ENCODE measurements at regions not wholly inside any gene's neighbourhood (a gene's known extent, or its start where the extent isn't known, plus 50 kb on each side); places are given as distances from the start of the nearest gene placed in this dataset.
A peak's percentile ranks its signal among the peaks of the same experiment; 100 is the strongest.
"Not testable (repeated sequence)": the region's sequence is repeated elsewhere in the genome, so short reads cannot be mapped to it uniquely, and the experiment has no call there.

DNA sequence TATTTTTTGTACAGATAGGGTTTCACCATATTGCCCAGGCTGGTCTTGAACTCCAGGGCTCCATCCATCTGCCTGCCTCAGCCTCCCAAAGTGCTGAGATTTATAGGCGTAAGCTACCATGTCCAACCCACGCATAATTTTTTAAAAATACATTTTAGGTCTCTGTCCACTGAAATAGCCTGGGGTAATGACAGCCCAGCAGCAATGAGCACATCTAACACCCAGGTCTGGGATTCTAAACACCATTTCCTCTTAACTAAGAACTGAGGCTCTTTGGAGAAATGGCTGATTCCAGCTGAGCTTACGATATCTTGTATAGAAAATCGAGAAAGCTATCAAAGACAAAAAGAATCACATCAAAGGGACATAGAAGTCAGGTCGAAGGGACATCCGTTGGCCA lies 245.3 kb downstream of the PARN start:
- no peak for DNase-seq (ENCODE audit: low read depth)

DNA sequence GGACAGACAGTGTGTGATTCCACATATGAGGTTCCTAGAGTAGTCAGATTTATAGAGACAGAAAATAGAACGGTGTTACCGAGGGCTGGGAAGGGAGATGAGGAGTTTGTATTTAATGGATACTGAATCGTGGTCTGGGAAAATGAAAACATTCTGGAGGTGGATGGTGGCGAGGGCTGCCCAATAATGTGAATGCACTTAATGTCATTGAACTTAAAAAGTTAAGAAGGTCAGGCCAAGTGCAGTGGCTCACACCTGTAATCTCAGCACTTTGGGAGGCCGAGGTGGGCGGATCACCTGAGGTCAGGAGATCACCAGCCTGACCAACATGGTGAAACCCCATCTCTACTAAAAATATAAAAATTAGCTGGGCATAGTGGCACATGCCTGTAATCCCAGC lies 246.2 kb downstream of the PARN start:
- DNase-seq (ENCODE audit: low read depth): not testable (repeated sequence)

DNA sequence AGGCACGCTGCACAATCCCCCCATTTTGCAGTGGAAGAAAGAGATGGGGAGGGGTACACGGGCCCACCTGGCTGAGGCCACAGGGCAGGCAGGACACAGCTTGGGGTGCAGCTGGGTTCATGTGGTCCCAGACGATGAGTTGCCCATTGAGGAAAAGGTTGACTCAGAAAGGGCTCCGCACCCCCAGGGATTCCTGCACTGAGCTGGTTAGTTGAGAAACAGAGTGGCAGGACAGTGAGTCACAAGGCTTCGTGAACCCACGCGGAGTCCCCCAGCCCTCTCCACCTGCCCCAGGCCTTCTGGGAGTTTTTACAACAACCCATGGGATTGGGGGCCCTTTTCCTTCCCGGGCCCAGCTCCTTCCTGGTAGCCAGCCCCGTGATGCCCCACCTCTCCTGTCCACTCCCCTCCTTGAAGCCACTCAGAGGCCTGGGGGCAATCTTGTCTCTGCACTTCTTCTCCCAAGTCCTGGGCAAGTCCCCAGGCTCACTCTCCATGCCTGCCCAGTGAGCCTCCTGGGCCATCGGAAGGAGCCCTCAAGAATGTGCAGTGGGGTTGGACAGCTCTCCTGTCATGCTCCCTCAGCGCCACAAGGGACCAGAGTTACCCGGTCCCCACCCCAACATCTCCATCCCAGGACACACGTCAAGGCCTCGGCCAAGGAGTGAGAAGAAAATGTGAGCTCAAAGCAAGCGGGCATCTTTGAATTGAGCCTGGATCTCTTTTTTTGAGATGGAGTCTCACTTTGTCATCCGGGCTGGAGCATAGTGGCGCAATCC lies 251.2 kb downstream of the PARN start:
- no peak for DNase-seq (ENCODE audit: low read depth)

DNA sequence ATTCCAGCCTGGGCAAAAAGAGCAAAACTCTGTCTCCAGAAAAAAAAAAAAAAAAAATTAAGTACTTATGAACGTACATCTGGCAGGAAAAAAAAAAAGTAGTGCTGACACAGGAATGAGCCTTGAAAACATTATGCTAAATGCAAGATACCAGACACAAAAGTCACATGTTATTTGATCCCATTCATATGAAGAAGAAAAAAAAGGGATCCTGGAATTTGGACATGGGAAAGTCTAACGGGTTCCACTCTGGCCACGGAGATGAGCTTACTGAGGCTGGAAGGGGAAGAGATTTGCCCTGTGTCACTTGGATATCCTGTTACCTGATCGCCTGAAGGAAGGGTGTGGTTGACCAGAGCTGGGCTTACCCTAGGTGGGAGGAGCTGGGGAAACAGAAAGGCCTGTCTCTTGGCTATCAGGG lies 251.9 kb downstream of the PARN start:
- DNase-seq (ENCODE audit: low read depth): no peak

DNA sequence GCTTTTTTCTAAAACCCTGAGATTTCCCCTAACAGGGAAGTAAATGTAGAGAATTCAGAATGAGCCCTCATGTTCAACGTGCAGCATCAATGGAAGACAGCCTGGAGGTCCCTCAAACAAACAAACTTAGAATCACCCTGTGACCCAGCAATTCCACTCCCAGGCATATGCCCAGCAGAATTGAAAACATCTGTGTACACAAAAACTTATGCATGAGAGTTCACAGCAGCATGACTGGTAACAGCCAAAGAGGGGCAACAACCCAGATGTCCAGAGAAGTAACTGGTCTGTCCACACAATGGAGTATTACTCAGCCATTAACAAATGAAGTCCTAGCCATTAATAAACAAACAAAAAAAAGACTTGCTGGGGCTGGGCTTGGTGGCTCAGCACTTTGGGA lies 252.7 kb downstream of the PARN start:
- no peak for DNase-seq (ENCODE audit: low read depth)

DNA sequence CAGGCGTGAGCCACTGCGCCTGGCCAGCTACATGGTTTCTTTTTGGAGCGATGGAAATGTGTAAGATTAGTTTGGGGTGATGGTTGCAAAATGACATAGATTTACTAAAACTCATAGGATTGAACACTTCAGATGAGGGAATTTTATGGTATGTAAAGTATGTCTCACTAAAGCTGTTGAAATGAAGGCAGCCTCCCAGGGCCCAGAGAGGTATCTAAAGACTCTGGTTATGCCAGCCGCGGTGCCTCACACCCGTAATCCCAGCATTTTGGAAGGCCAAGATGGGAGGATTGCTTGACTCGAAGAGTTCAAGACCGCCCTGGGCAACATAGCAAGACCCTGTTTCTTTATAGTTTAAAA lies 254.9 kb downstream of the PARN start:
- DNase-seq (ENCODE audit: low read depth): no peak

DNA sequence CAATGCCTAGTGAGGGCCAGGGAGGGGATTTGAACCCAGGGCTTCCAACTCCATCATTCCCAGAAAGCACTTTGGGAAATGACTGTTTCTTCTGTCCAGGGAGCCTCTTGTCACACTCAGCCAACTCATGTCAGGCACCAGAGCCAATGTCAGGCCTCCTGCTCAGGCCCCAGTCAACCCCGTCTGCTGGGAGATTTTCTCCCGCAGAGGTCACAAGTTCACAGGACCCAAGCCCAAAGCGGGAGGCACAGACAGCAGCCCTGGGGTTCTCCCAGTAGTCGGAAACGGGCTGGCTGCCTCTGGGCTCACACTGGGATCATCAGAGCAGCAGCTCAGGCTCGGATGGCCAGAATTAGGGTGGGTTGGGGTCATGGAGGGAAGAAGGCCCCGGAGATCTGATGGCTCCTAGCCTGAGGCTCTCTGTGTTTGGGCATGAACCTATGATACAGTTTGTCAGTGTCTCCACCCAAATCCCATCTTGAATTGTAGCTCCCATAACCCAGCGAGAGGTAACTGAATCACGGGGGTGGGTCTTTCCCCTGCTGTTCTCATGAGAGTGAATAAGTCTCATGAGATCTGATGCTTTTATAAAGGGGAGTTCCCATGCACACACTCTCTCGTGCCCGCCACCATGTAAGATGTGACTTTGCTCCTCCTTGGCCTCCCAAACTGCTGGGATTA lies 255.5 kb downstream of the PARN start:
- no peak for DNase-seq (ENCODE audit: low read depth)

DNA sequence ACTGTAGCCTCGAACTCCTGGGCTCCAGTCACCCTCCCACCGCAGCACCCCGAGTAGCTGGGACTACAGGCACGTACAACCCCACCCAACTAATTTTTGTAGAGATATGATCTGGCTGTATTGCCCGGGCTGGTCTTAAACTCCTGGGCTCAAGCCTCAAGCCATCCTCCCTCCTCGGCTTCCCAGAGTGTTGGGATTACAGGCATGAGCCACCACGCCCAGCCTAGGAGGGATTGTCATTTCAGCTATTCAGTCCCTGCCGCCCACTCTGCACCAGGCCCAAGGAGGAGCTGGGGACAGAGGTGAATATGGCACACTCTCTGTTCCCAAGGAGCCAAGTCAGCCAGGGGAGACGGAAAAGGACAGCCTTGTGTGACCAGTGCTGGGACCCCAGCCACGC lies 256.2 kb downstream of the PARN start:
- DNase-seq (ENCODE audit: low read depth): no peak

DNA sequence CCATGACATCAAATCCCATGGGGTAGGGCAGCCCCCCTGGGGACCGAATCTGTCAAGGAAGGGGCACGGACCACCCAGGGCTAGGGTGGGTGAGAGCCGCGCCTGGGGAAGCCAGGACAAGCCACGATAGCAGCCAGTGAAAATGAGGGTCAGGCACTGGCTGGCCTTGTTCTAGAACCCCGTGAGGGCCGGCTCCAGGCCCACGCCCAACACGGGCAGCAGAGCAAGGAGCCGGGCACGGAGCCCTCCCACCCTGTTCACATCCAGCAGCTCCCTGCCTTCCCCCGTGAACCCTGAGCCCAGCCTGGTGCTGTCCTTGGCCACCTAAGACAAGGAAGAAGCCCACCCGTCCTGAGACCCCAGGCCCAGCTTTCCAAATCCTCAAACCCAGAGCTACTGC lies 256.7 kb downstream of the PARN start:
- DNase-seq (ENCODE audit: low read depth): no peak

DNA sequence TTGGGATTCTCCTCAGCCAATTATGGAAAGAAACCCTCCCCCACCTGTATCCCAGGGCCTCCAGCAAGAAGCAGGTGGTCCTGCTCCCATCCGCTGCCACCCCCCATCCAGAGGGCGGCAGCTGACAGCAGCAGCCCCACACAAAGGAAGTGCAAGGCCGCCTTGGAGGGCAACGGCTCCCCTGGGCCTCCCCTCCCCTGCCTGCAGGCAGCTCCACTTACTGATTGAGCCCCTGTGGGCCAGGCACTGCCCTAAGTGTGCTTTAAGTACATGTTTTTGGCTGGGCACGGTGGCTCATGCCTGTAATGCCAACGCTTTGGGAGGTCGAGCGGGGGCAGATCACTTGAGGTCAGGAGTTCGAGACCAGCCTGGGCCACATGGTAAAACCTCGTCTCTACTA lies 257.6 kb downstream of the PARN start:
- DNase-seq (ENCODE audit: low read depth): no peak

DNA sequence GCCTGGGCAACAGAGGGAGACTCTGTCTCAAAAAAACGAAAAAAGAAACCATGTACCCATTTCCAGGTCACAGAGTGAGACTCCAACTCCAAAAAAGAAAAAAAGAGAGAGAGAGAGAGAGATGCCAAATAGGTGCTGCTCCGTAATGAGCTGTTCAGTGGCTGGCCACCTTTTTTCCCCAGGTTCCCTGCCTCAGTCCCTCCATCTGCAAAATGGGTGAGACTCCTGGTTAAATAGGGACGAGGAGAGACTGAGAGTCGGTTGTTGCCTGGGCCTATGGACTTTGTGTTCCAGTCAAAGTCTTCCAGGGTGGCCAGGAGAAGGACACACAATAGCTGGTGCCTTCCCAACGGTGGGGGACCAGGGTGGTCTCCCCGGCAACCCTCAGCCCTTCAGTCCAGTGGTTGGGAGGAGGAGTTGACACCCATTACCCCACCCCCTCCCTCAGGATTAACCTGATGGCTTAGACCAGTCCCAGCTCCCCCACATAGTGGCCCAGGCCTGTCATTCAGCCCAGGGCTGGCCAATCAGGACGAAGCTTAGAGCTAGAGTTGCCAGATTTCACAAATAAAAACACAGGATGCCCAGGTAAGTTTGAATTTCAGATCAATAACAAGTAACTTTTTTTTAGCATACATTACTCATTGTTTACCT lies 258.2 kb downstream of the PARN start:
- DNase-seq (ENCODE audit: low read depth): no peak

DNA sequence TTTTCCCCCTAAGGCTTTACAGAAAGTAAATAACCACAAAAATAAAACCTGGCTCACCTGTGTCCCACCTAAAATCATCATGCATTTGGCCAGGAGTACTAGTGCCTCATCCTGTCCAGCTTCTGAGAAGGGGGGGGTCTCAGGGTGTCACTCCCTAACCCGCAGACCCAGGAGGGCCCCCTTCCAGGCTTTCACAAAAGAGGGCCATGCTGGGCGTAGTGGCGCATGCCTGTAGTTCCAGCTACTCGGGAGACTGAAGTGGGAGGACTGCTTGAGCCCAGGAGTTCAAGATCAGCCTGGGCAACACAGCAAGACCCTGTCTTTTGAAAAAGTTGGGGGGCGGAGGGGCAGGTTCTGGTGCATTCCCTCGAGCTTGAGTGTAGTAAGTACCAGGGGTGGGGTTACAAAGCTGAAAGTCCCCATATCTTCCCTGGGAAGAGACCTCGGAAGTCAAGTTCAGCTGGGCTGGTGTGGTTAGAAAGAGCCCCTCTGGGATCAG lies 259.3 kb downstream of the PARN start:
- DNase-seq (ENCODE audit: low read depth): no peak

DNA sequence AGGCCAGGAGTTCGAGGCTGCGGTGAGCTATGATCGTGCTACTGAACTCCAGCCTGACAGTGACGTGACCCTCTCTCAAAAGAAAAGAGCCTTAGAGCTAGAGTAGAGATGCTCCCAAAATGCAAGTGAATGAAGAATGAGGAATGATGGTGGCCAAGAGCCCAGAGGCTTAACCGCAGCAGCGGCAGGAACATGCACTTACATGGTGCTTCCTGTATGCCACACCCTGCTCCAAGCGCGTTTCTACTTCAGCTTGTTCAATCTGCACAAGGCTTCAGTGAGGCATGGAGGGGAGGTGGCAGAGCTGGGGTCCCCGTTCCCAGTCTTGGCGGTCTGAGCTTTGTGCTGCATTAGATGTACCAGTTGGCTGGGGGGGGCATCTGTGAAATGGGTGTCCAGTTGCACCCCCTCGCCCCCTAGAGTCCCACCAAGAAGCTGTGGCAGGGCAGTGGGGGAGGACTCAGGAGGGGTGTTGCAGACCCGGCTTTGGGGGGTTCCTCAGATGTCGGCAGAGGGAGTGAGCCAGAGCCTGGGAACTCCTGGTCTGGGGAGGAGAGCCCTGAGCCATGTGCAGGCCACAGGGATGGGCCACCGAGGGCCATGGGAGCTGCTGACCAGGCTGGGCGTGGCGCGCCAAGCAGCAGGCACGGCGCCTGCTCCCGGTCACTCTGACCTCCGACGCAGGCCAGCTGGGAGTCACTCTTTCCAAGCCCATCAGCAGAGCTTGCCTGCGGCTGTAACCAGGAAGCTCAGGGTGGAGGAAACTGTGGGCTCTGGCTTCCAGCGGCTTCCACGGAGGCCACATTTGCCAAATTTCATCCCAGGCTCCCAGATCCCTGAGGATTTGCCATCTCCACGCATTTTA lies 260.1 kb downstream of the PARN start:
- no peak for DNase-seq (ENCODE audit: low read depth)

DNA sequence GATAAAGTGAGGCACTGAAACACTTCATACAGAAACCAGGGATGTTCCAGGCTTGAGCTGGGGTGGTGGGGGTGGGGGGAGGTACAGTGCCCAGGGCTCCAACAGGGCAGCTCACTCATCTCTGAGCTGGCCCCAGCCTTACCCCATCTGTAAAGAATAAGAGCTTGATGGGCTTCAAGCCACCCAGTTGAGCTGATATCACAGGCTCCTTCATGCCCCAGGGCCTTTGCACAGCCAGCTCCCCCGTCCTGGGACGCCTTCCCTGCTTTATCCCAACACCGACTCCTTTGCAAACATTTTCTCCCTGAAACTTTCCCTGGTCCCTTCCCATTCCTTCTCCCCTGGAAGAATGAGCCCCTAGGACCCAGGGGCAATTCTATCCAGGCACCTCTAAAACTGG lies 261.7 kb downstream of the PARN start:
- DNase-seq (ENCODE audit: low read depth): no peak

DNA sequence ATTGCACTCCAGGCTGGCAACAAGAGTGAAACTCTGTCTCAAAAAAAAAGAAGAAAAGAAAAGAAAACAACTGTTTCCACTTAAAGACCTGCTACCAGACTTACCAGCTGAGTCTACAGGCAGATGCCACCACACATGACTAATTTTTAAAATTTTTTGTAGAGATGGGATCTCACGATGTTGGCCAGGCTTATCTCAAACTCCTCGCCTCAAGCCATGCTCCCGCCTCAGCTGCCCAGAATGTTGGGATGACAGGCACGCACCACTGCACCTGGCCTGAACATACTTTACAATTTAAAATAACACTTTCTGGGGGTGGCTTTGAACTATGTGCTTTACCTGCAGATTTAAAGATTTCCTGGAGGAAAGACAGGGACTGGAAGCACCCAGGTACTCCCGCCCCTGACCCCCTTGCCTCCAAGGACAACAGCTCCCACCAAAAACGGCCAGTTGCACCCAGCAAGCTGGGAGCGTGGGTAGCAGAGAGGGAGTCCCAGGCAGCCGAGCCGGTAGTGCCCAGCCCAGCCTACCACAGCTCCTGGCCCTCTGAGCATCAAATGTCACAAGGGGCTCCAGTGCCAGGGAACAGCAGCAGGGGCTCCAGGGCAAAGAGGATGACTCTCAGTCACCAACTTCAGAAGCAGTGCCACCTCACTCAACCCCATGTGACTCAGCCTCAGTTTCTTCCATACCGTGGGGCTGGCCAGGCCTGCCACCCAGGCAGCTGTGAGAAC lies 262.9 kb downstream of the PARN start:
- no peak for DNase-seq (ENCODE audit: low read depth)

DNA sequence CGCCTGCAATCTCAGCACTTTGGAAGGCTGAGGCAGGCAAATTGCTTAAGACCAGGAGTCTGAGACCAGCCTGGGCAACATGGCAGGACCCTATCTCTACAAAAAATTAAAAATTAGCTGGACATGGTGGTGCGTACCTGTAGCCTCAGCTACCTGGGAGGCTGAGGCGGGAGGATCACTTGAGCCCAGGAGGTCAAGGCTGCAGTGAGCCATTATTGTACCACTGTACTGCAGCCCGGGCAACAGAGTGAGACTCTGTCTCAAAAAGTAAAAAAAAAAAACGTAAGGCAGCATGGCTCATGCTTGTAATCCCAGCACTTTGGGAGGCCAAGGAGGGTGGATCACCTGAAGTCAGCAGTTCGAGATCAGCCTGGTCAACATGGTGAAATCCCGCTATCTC lies 263.6 kb downstream of the PARN start:
- no peak for DNase-seq (ENCODE audit: low read depth)

DNA sequence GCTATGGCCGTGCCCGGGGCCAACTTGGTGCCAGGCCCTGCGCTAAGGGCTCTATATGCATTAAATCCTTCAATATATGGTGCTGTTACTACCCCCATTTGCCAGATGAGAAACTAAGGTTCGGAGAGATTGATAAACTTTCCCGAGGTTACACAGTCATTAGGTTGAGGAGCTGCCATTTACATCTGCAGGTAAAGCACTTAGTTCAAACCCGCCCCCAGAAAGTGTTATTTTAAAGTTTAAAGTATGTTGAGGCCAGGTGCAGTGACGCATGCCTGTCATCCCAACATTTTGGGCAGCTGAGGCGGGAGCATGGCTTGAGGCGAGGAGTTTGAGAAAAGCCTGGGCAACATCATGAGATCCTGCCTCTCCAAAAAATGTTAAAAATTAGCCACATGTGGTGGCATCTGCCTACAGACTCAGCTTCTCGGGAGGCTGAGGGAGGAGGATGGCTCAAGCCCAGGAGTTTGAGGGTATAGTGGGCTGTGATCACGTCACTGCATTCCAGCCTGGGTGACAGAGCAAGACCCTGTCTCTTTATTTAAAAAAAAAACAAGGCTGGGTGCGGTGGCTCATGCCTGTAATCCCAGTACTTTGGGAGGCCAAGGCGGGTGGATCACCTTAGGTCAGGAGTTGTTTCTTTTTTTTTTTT lies 264.7 kb downstream of the PARN start:
- peak; percentile 49 for DNase-seq (ENCODE audit: low read depth)

DNA sequence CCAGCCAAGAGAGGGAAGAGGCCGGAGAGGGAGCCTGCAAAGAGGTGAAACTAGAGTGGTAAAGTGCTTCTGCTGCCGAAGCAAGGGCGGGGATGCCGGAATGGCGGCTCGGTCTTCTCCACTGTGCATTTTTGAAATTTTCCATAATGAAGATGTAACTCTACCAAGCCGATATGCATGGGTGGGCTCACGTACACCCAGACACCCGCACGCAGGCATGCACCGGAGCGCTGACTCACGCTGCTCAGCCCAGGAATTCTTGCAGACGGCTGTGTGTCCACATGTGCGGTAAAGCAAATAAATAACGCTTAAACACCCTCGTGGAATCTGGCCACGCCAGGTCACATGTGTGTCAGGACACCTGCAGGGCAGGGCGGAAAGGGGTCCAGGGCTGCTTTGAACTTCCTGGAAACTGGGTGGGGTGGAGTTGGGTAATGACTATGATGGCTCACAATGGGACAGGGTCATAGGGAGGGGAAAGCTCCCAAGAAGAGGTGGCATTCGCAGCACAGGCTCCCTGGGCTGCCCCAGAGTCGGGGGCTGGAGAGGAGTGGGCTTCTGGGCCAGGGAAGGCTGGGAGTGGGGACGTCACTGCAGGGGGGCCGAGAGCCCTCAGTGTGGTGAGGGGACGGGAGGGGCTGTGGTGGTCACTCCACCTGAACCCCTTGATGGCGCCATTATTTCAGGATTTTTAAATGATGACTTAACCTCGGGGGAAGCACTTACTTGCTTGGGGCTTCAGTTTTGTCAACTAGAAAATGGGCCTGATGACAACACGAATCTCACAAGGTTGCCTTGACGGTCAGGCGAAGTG lies 265.5 kb downstream of the PARN start:
- DNase-seq (ENCODE audit: low read depth): peak; percentile 94

DNA sequence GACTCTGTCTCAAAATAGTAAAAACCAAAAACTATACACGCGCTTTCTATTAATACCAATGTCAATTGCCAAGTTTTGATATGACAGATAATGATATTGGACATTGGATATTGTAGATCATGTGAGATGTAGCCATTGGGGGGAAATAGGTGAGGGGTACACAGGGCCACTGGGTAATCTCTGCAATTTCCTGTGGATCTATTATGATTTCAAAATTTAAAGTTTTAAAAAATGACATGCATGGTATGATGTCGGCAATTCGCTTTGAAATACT lies 266.0 kb downstream of the PARN start:
- no peak for DNase-seq (ENCODE audit: low read depth)

DNA sequence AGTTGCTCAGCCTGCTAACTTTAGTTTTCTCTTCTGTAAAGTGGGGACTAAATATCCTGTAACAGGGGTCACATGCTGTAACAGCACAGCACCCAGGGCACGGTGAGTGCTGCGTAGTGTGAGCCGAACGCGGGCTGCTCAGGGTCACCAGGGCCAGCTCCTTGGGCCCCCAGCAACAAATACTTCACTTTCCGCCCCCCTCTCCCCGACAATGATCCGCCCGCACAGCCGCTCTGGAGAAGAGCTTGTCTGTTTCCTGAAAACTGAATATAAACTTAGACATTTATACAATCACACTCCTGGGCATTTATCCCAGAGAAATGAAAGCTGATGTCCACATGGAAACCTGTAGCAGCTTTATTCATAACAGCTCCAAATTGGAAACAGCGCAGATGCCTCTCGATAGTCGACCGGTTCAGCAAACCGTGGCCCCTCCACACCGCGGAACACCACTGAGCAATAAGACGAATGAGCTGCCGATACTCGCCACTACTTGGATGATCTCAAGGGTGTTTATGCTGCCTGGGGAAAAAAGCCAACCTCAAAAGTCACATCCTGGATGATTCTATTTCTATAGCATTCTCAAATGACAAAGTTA lies 267.2 kb downstream of the PARN start:
- DNase-seq (ENCODE audit: low read depth): no peak
